Fibroblast of the aortic adventitia (primary cell): ENCODE measurements at regions not wholly inside any gene's neighbourhood (a gene's known extent, or its start where the extent isn't known, plus 50 kb on each side); places are given as distances from the start of the nearest gene placed in this dataset.

ENCODE experiments used
- DNase-seq: peaks from one replicate; pipeline ENCODE4 v3.0.0-alpha.2; 2010; ENCODE audit warnings: low read depth
- H3K4me3 ChIP-seq: 2 replicates; pipeline ENCODE4 v1.5.1; 2011; ENCODE audit warnings: low read depth, mild to moderate bottlenecking, control low read depth, low read length, moderate library complexity
- CTCF ChIP-seq: IDR thresholded peaks from 2 replicates; pipeline ENCODE4 v1.5.1; 2011; ENCODE audit warnings: mild to moderate bottlenecking, low read length, control low read depth, inconsistent platforms; ENCODE audit not compliant: insufficient read depth

- TF ChIP-seq CTCF = no peak
- no peak overlapping the region for H3K4me3 ChIP-seq
- DNase-seq = no peak
Measured at GRCh38 chr12:77161944-77162343, 96.6 kb upstream of the E2F7 start.

DNA sequence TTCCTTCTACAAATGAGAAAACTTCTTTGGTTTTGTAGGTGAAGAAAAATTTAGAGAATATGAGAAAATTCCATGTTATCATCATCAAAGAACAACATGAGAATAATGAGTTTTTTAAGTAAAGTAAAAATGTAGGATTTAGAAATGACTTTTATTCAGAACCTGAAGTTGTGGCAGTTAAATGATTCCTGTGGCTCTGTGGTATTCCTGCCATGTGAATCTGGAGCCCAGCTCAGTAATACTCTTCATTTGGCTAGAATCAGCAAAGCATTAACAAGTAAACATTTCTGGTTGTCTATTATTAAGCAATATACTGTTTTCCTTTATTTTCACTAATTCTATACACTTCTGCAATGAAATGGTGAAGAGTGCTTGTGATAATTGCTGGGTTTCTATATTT, 95.6 kb upstream of the E2F7 start:
- DNase-seq = no peak
- no peak overlapping the region for H3K4me3 ChIP-seq

DNA sequence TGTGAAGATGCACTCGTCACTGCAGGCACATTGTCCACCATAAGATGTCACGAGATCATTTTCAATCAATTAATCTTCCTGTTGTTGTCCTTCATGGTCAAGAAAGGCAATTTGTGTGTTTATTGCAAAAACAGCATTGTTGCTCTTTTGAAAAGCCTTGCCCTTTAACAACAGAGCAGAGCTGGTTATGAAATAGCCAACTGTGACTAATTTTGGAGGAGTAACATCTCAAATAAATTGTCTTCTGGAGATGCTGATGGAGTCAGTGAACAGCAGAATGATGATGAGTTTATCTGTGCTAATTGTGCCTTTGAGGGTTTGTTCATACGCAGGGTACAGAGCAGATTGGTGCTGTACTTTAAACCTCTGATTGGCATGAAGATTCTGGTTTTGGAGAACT, 88.3 kb upstream of the E2F7 start:
- TF ChIP-seq CTCF = no peak
- H3K4me3 ChIP-seq = no peak overlapping the region
- no peak for DNase-seq

More for the DNA sequence above, 95.6 kb upstream of the E2F7 start:
- TF ChIP-seq CTCF = no peak

- TF ChIP-seq CTCF = peak; percentile 70
- peak; percentile 85 for DNase-seq
- no peak overlapping the region for H3K4me3 ChIP-seq
Measured at GRCh38 chr12:77152623-77153193, 87.3 kb upstream of the E2F7 start.

GRCh38 chr12:77151030-77151429, 85.7 kb upstream of the E2F7 start:
- TF ChIP-seq CTCF = no peak
- no peak for DNase-seq
- H3K4me3 ChIP-seq = no peak overlapping the region

DNA sequence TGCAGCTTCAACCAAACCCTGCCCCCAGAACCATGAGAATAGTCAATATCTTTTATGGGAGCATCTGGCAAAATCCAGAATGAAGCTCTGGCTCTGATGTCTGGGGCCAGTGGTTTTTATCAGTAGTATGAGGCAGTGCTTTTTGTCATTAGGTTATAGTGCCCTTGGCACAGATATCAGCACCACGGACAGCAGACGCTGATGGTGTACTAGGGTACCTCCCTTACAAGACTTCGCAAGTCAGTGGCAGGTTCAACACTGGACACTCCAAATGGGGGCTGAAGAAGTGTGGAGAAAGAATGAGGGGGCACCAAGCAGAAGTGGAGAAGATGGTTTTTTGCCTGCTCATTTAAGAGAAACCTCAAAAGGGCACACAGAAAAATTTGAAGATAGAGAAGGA, 68.2 kb upstream of the E2F7 start:
- DNase-seq = peak; percentile 67
- no peak overlapping the region for H3K4me3 ChIP-seq
- no peak for TF ChIP-seq CTCF

DNA sequence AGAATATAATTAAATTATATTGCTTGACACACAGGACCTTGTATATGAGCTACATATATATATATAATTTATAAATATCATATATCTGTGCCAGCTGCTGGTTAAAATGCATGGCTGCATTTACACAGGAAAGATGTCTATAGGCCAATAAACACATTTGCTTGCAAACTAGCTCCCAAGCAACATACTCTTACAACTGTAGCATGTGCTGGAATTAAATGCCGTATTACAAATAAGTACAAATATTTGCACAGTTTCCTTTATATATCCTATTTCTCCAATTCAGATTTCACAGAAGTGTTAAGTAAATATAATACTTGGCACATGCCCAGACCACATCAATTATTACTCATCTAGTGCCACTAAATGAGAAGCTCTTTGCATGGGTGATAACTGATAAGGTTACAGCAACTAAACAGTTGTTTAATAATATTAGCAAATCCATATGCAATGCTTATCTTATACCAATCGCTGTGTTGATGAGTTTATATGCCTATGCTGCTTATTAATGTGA, 66.7 kb upstream of the E2F7 start:
- H3K4me3 ChIP-seq = no peak overlapping the region
- no peak for DNase-seq
- no peak for TF ChIP-seq CTCF
